ENCODE measurements at regions not wholly inside any gene's neighbourhood (a gene's known extent, or its start where the extent isn't known, plus 50 kb on each side); places are given as distances from the start of the nearest gene placed in this dataset.

GRCh38 chr7:17040716-17041115 is 158.9 kb upstream of the AGR3 start:
- POLR2A ChIA-PET: no interaction called here
- peaks cover 20% of the 10 kb centered on the region for H3K4me1 ChIP-seq
- Mint-ChIP-seq H3K36me3 (ENCODE audit: insufficient read depth, unreplicated experiment) (no peaks in the 10 kb centered on the region), H3K27ac (ENCODE audit: unreplicated experiment) (no peak overlapping the region), H3K9me3 (ENCODE audit: unreplicated experiment) (no peaks in the 10 kb centered on the region), H3K27me3 (ENCODE audit: insufficient read depth, unreplicated experiment) (no peaks in the 10 kb centered on the region), H3K4me3 (ENCODE audit: unreplicated experiment) (no peak overlapping the region), H3K4me1 (ENCODE audit: low read depth, unreplicated experiment) (peaks cover 27% of the 10 kb centered on the region)
- intact Hi-C loops (cut with micrococcal nuclease; ENCODE audit: unreplicated experiment): no loop called here
- no peak for TF ChIP-seq CTCF (IDR thresholded peaks at IDR 0.05; ENCODE audit: insufficient read depth in 1 of 2, low read depth in 1 of 2, low read length in 1 of 2, severe bottlenecking in 1 of 2, unreplicated experiment in 1 of 2)
- no peaks in the 10 kb centered on the region for H3K36me3 ChIP-seq (ENCODE audit: control insufficient read depth, insufficient read depth, low read length)
- CTCF ChIA-PET: no interaction called here
- no peak for DNase-seq
- H3K9me3 ChIP-seq: no peaks in the 10 kb centered on the region
- no peaks in the 10 kb centered on the region for H3K27me3 ChIP-seq (replicated peaks; ENCODE audit: control insufficient read depth, insufficient read depth, low read length)
- BruUV-seq (replicated peaks): no TSS peak
- H3K4me3 ChIP-seq (ENCODE audit: low read depth, low read length): no peak overlapping the region

GRCh38 chr7:17041324-17041723 is 159.5 kb upstream of the AGR3 start:
- Histone ChIP-seq H3K27me3 (replicated peaks; ENCODE audit: control insufficient read depth, insufficient read depth, low read length) (no peaks in the 10 kb centered on the region), H3K9me3 (no peaks in the 10 kb centered on the region), H3K4me1 (peaks cover 20% of the 10 kb centered on the region), H3K4me3 (ENCODE audit: low read depth, low read length) (no peak overlapping the region), H3K36me3 (ENCODE audit: control insufficient read depth, insufficient read depth, low read length) (no peaks in the 10 kb centered on the region)
- Mint-ChIP-seq H3K36me3 (ENCODE audit: insufficient read depth, unreplicated experiment) (no peaks in the 10 kb centered on the region), H3K9me3 (ENCODE audit: unreplicated experiment) (no peaks in the 10 kb centered on the region), H3K27me3 (ENCODE audit: insufficient read depth, unreplicated experiment) (no peaks in the 10 kb centered on the region), H3K27ac (ENCODE audit: unreplicated experiment) (no peak overlapping the region), H3K4me3 (ENCODE audit: unreplicated experiment) (no peak overlapping the region), H3K4me1 (ENCODE audit: low read depth, unreplicated experiment) (peaks cover 27% of the 10 kb centered on the region)
- BruUV-seq (replicated peaks): no TSS peak
- intact Hi-C loops (cut with micrococcal nuclease; ENCODE audit: unreplicated experiment): no loop called here
- ChIA-PET POLR2A (no interaction called here), CTCF (no interaction called here)
- no peak for TF ChIP-seq CTCF (IDR thresholded peaks at IDR 0.05; ENCODE audit: insufficient read depth in 1 of 2, low read depth in 1 of 2, low read length in 1 of 2, severe bottlenecking in 1 of 2, unreplicated experiment in 1 of 2)
- no peak for DNase-seq

GRCh38 chr7:17042211-17042610 is 160.4 kb upstream of the AGR3 start:
- CTCF ChIA-PET: no interaction called here
- Mint-ChIP-seq H3K4me1 (ENCODE audit: low read depth, unreplicated experiment) (peaks cover 25% of the 10 kb centered on the region), H3K27me3 (ENCODE audit: insufficient read depth, unreplicated experiment) (no peaks in the 10 kb centered on the region), H3K27ac (ENCODE audit: unreplicated experiment) (no peak overlapping the region), H3K36me3 (ENCODE audit: insufficient read depth, unreplicated experiment) (no peaks in the 10 kb centered on the region), H3K4me3 (ENCODE audit: unreplicated experiment) (no peak overlapping the region), H3K9me3 (ENCODE audit: unreplicated experiment) (no peaks in the 10 kb centered on the region)
- intact Hi-C loops (cut with micrococcal nuclease; ENCODE audit: unreplicated experiment): no loop called here
- H3K36me3 ChIP-seq (ENCODE audit: control insufficient read depth, insufficient read depth, low read length): no peaks in the 10 kb centered on the region
- H3K9me3 ChIP-seq: no peaks in the 10 kb centered on the region
- no peak for DNase-seq
- no peak overlapping the region for H3K4me3 ChIP-seq (ENCODE audit: low read depth, low read length)
- peaks cover 20% of the 10 kb centered on the region for H3K4me1 ChIP-seq
- no TSS peak for BruUV-seq (replicated peaks)
- no peak for TF ChIP-seq CTCF (IDR thresholded peaks at IDR 0.05; ENCODE audit: insufficient read depth in 1 of 2, low read depth in 1 of 2, low read length in 1 of 2, severe bottlenecking in 1 of 2, unreplicated experiment in 1 of 2)
- POLR2A ChIA-PET: no interaction called here
- no peaks in the 10 kb centered on the region for H3K27me3 ChIP-seq (replicated peaks; ENCODE audit: control insufficient read depth, insufficient read depth, low read length)
